CD4-positive, alpha-beta T cell treated with Interleukin-4 for 1 hour (primary cell): ENCODE measurements at regions not wholly inside any gene's neighbourhood (a gene's known extent, or its start where the extent isn't known, plus 50 kb on each side); places are given as distances from the start of the nearest gene placed in this dataset.

Experiments
- DNase-seq, 2 donors: peaks; one replicate each; pipeline ENCODE4 v3.0.0-alpha.2; 2020 to 2022

GRCh38 chr1:48051466-48052126 is 54.4 kb upstream of the TRABD2B start:
- DNase-seq = no peak

- no peak for DNase-seq
Measured at GRCh38 chr1:48049823-48050535, 52.8 kb upstream of the TRABD2B start.

- no peak for DNase-seq
Measured at GRCh38 chr1:48048980-48049379, 51.8 kb upstream of the TRABD2B start.

- DNase-seq = no peak
Measured at GRCh38 chr1:48048064-48048463, 50.9 kb upstream of the TRABD2B start.

GRCh38 chr1:48047116-48047515 is 49.9 kb upstream of the TRABD2B start:
- no peak for DNase-seq
